Gastrocnemius medialis (tissue), 4 donors: ENCODE measurements at regions not wholly inside any gene's neighbourhood (a gene's known extent, or its start where the extent isn't known, plus 50 kb on each side); places are given as distances from the start of the nearest gene placed in this dataset.

Source experiments
- ATAC-seq, 2 donors: fragments of 150-250 bp; one replicate each; pipeline ENCODE4 v1.9.1; 2016
- DNase-seq, 2 donors: peaks; one replicate each; pipeline ENCODE4 v3.0.0-alpha.2; 2019
- H3K27ac ChIP-seq, 4 donors: fragments of 200-600 bp; sonication (generic); 1 replicate in 1 of 4; 2 replicates in 3 of 4; pipeline ENCODE4 v1.5.1; 2016 to 2018; ENCODE audit warnings: mild to moderate bottlenecking in 2 of 4, moderate library complexity in 1 of 4
- H3K27me3 ChIP-seq, 3 donors: fragments of 200-600 bp; sonication (generic) in 2 of 3; 1 replicate in 1 of 3; 2 replicates in 2 of 3; pipeline versions ENCODE4 v1.5.1 to v1.6.0; 2016 to 2019; ENCODE audit warnings: mild to moderate bottlenecking in 1 of 3, moderate library complexity in 1 of 3
- H3K36me3 ChIP-seq, 2 donors: fragments of 200-600 bp; sonication (generic) in 1 of 2; one replicate each; pipeline ENCODE4 v1.5.1; 2017 to 2018
- H3K4me1 ChIP-seq, 2 donors: fragments of 200-600 bp; sonication (generic) in 1 of 2; one replicate each; pipeline ENCODE4 v1.5.1; 2016 to 2017; ENCODE audit warnings: mild to moderate bottlenecking in 2 of 2
- H3K4me3 ChIP-seq, 4 donors: fragments of 200-600 bp; sonication (generic) in 3 of 4; 1 replicate in 1 of 4; 2 replicates in 3 of 4; pipeline ENCODE4 v1.5.1; 2016 to 2019; ENCODE audit warnings: mild to moderate bottlenecking in 2 of 4
- H3K9me3 ChIP-seq, 3 donors: fragments of 200-600 bp; sonication (generic) in 2 of 3; 1 replicate in 1 of 3; 2 replicates in 2 of 3; pipeline ENCODE4 v1.5.1; 2016 to 2019
- CTCF ChIP-seq, 5 experiments: fragments of 450-650 bp in 3 of 5; fragments of 200-600 bp in 2 of 5; sonication (generic) in 2 of 5; IDR thresholded peaks in 4 of 5; conservative IDR thresholded peaks in 1 of 5; 1 replicate in 4 of 5; 2 replicates in 1 of 5; pipeline ENCODE4 v1.5.1; 2016 to 2019; ENCODE audit warnings: antibody characterized with exemption in 5 of 5, mild to moderate bottlenecking in 3 of 5, moderate library complexity in 3 of 5
- POLR2A ChIP-seq, 2 donors: fragments of 450-650 bp; IDR thresholded peaks; one replicate each; pipeline ENCODE4 v1.6.1; 2017; ENCODE audit warnings: antibody characterized with exemption in 2 of 2, mild to moderate bottlenecking in 2 of 2, moderate library complexity in 2 of 2
- in situ Hi-C, 4 donors: fragments of 200-750 bp; cut with MboI; loops; one replicate each; pipeline versions ENCODE4 v1.15.0 to v1.8.0; 2017; ENCODE audit warnings: low sequenced_read_pairs in 4 of 4
- intact Hi-C: fragments of 100-400 bp; cut with DNase I; formaldehyde crosslinking; loops from one replicate; pipeline ENCODE4 v1.15.1; 2023; ENCODE audit warnings: low total_unique reads

GRCh38 chr18:10248738-10249137 is 205.7 kb upstream of the APCDD1 start:
- H3K9me3 ChIP-seq: no peaks in the 10 kb centered on the region
- DNase-seq (no peak), ATAC-seq (no peak)
- H3K4me3 ChIP-seq: no peak overlapping the region
- no peaks in the 10 kb centered on the region for H3K36me3 ChIP-seq
- no peak for TF ChIP-seq CTCF (IDR thresholded peaks at IDR 0.05 in 4 of 5, conservative IDR thresholded peaks at IDR 0.05 in 1 of 5)
- no peak for TF ChIP-seq POLR2A (IDR thresholded peaks at IDR 0.05)
- H3K27me3 ChIP-seq: peaks cover 0 to 3% (median 0%) of the 10 kb centered on the region in 3 donors
- H3K27ac ChIP-seq: no peak overlapping the region
- intact Hi-C loops (no loop called here), in situ Hi-C loops (no loop called here)
- no peaks in the 10 kb centered on the region for H3K4me1 ChIP-seq

- in situ Hi-C loops: no loop called here
- Histone ChIP-seq H3K4me3 (no peak overlapping the region), H3K36me3 (no peaks in the 10 kb centered on the region), H3K27ac (no peak overlapping the region), H3K27me3 (peaks cover 0 to 3% (median 0%) of the 10 kb centered on the region in 3 donors), H3K4me1 (no peaks in the 10 kb centered on the region), H3K9me3 (no peaks in the 10 kb centered on the region)
- intact Hi-C loops: no loop called here
- no peak for TF ChIP-seq POLR2A (IDR thresholded peaks at IDR 0.05)
- no peak for TF ChIP-seq CTCF (IDR thresholded peaks at IDR 0.05 in 4 of 5, conservative IDR thresholded peaks at IDR 0.05 in 1 of 5)
- DNase-seq (no peak), ATAC-seq (no peak)
These were observed 205.2 kb upstream of the APCDD1 start for GRCh38 chr18:10249270-10249669.

GRCh38 chr18:10249801-10250200 is 204.6 kb upstream of the APCDD1 start:
- H3K4me3 ChIP-seq: no peak overlapping the region
- H3K36me3 ChIP-seq: no peaks in the 10 kb centered on the region
- TF ChIP-seq CTCF (IDR thresholded peaks at IDR 0.05 in 4 of 5, conservative IDR thresholded peaks at IDR 0.05 in 1 of 5) (no peak), POLR2A (IDR thresholded peaks at IDR 0.05) (no peak)
- DNase-seq (no peak), ATAC-seq (no peak)
- in situ Hi-C loops: loop anchor here in 1 of 4 donors (25.0 kb wide), 1 partner anchor 88 kb away; no protein-coding TSS in a partner anchor
- H3K27ac ChIP-seq: no peak overlapping the region
- intact Hi-C loops: no loop called here
- H3K27me3 ChIP-seq: peaks cover 0 to 3% (median 0%) of the 10 kb centered on the region in 3 donors
- no peaks in the 10 kb centered on the region for H3K9me3 ChIP-seq
- no peaks in the 10 kb centered on the region for H3K4me1 ChIP-seq

- Histone ChIP-seq H3K4me3 (no peak overlapping the region), H3K4me1 (no peaks in the 10 kb centered on the region), H3K27ac (no peak overlapping the region), H3K27me3 (no peaks in the 10 kb centered on the region), H3K9me3 (no peaks in the 10 kb centered on the region), H3K36me3 (no peaks in the 10 kb centered on the region)
- DNase-seq (no peak), ATAC-seq (no peak)
- in situ Hi-C loops: loop anchor here in 1 of 4 donors (25.0 kb wide), 1 partner anchor 90 kb away; no protein-coding TSS in a partner anchor
- TF ChIP-seq CTCF (IDR thresholded peaks at IDR 0.05 in 4 of 5, conservative IDR thresholded peaks at IDR 0.05 in 1 of 5) (no peak), POLR2A (IDR thresholded peaks at IDR 0.05) (no peak)
- intact Hi-C loops: no loop called here
These were observed 201.9 kb upstream of the APCDD1 start for GRCh38 chr18:10252494-10252893.
